GM19239 (cell line): ENCODE measurements at regions not wholly inside any gene's neighbourhood (a gene's known extent, or its start where the extent isn't known, plus 50 kb on each side); places are given as distances from the start of the nearest gene placed in this dataset.
A peak's percentile ranks its signal among the peaks of the same experiment; 100 is the strongest.

Experiments used
- DNase-seq: peaks from one replicate; pipeline ENCODE4 v3.0.0; 2011; ENCODE audit warnings: low spot score; ENCODE audit not compliant: insufficient read length
- FAIRE-seq: peaks from 2 replicates; lab custom pipeline; 2011; peaks lifted over from hg19 to GRCh38; lab: Jason Lieb, UNC

DNA sequence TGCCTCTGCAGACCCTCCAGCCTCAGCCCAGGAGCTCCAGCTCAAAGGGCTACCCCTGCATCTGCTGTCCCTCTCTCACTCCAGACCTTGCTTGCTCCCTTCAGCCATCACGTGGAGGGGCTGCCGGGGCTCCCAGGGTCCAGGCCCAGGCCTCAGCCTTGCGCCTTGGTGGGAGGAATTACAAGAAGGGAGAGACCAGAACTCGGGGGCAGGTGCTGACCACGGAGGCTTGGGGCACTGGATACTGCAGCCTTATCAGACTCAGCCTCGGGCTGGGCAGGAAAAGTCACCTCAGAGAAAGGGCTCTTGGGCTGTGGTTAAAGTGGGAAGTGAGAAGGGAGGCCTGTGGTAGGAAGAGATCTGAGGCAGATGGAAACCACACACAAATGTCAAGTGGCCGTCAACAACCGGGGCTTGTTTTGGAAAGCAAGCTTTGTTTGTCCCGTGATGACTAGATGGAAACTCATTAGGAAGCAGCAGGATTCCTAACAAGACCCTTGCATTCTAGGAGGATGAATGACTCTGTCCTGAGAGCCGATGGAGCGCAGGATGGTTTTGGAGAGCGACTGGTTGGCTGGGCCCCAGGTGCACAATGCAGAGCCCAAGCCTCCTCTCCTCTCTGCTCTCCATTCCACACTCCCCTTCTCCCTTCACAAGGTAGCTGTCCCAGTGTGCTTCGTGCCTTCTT lies 1321.7 kb downstream of the TBC1D22A start:
- DNase-seq = peak; percentile 78

DNA sequence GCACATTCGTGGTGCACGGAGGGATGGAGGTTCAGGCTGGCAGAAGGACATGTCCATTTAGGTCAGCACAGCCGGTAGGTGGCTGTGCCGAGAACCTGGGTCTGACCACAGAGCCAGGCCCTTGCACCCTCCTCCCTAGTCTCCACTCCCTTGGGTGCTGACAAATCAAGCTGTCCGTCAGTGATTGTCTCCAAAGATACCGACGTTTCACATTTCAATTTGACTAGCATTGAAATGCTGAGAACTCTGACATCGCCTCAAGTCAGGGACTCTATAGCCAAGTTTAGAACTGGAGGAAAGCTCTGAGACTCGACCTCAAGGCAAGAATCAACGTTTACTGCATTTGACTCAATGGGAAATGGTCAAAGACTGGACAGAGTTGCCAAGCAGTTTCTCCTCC lies 1321.1 kb downstream of the TBC1D22A start:
- FAIRE-seq = no peak

More for the DNA sequence above, 1321.7 kb downstream of the TBC1D22A start:
- FAIRE-seq = peak; percentile 98

DNA sequence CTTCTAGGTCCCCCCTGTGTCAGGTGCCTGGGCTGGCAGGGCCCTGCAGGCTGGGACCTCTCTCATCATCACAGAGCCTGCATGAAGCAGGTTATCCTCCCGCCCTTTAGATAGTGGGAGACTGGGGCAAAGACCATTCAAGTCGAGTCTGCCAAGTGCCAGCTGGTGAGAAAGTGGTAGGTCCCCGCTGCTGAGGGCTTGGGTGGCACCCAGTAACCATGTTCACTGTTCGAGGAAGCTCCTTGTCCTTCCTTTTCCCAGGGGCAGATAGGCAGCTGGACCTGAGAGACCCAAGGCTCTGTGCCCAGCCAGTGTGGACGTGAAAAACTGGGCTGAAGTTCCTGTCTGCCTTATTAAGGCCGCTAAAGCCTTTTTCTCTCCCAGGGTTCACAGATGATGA lies 1319.8 kb downstream of the TBC1D22A start:
- no peak for DNase-seq
- FAIRE-seq = no peak

More for the DNA sequence above, 1321.1 kb downstream of the TBC1D22A start:
- DNase-seq = no peak

DNA sequence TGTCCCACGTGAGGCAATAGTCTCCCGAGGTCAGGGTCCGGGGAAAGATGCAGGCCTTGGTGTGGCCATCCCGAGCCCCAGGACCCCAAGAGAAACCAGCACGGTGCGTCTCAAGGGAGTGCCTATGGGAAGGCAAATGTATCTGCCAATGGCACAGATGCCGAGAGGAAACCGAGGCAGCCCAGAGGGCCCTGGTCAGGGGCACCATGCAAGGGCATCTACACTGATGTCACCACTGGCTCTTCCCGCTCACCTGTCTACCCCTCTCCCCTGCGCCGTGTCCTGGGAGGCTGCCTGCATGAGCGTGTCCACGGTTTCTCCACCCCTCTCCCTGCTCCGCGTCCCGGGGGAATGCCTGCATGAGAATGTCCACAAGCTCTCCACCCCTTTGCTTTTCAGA lies 1318.8 kb downstream of the TBC1D22A start:
- FAIRE-seq (no peak), DNase-seq (no peak)

- no peak for FAIRE-seq
- no peak for DNase-seq
These were observed 1318.1 kb downstream of the TBC1D22A start for GRCh38 chr22:48080316-48081165.

DNA sequence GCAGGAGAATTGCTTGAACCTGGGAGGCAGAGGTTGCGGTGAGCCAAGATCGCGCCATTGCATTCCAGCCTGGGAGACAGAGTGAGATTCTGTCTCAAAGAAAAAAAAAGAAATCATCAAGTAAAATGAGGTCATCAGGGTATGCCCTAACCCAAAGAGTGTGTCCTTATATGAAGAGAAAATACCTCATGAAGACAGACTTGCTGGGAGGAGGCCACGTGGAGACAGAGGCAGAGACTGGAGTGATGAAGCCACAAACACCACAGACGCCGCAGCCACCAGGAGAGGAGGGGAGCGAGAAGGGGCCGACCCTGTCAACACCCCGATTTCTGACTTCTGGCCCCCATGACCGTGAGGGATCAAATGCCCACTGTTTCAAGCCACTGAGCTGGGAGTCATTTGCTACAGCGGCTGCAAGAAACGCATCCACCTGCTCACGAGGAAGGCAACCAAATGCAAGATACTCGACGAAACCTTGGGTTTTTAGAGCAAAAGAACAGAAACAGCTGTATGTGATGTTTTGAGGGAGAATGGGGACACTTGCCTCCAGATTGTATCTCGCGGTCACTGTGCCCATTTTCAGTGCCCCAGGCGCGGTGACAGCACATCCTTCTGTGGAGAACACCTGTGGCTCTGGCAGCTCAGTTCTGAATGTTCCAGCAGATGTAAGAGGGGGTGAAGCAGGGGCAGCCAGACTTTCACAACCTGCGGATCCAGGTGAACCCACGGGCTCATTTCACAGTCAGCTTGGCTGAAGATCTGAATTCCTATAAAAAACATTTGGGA lies 1317.2 kb downstream of the TBC1D22A start:
- DNase-seq (no peak), FAIRE-seq (no peak)

- no peak for DNase-seq
- FAIRE-seq = no peak
These were observed 1316.4 kb downstream of the TBC1D22A start for GRCh38 chr22:48078825-48079224.

- DNase-seq (no peak), FAIRE-seq (no peak)
These were observed 1315.2 kb downstream of the TBC1D22A start for GRCh38 chr22:48077699-48078098.

DNA sequence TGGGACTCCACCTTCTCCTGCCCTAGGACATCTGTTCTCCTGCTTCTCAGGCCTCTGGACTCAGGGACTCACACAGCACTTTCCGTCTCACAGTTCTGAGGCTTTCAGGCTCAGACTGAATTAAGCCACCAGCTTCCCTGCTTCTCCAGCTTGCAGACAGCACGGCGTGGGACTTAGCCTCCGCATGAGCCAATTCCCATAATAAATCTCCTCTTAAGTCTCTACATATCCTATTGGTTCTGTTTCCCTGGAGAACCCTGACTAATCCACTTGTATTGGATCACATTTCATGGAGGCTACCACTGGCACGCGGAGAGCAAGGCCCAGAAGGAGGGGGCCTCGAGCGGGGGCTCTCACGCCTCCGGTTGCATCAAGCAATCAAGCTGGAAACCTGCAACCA lies 1313.6 kb downstream of the TBC1D22A start:
- FAIRE-seq (no peak), DNase-seq (no peak)

- no peak for FAIRE-seq
- DNase-seq = no peak
These were observed 1313.2 kb downstream of the TBC1D22A start for GRCh38 chr22:48075604-48076003.

DNA sequence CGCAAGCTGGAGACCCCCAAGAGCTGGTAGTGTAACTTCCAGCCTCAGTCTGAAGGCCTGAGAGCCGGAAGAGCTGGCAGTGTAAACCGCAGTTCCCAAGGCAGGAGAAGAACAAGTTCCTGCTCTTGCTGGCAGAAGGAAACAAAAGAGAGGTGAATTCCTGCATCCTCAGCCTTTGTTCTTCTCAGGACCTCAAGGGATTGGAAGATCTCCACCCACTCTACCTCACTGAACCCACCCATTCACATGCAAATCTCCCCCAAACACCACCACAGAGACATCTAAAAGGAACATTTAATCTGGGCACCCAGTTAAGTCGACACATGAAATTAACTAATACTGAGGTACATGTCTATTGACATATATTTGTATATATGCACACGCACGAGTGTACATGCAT lies 1310.3 kb downstream of the TBC1D22A start:
- DNase-seq = no peak
- no peak for FAIRE-seq

DNA sequence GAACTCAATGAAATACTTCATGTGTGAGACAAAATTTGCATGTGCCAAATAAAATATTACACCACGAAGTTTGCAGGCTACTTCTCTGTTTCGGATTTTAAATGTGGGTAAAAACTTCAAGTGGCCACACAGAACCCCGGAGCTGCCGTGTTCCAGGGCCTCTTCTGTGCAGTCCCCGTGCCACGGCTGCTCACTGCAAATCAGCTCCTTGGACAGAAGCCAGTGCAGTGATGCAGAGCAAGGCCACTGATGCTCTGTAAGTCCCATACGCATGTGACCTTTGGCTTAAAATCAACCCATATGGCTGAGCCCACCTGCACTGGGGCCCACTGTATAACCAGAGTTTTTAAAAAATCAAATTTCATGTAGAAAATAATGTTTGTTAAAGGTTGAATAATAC lies 1309.4 kb downstream of the TBC1D22A start:
- FAIRE-seq = peak; percentile 26
- no peak for DNase-seq

GRCh38 chr22:48071305-48071704 lies 1308.9 kb downstream of the TBC1D22A start:
- no peak for FAIRE-seq
- DNase-seq = no peak

GRCh38 chr22:48070760-48071159 lies 1308.3 kb downstream of the TBC1D22A start:
- DNase-seq = no peak
- FAIRE-seq = no peak

DNA sequence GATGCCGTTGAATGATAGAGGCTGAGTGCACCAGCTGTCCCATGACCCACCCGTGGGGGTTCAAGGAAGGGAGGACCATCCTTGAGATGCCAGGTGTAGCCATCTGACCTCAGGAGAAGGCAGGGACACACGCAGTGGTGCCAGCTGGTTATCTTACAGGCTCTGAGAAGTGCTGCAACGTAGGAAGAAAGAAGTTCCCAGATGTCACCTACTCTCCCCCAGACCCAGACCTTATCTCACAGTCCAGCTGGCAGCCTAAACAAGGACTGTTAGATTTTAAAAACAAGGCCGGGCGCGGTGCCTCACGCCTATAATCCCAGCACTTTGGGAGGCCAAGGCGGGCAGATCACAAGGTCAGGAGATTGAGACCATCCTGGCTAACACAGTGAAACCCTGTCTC lies 1307.6 kb downstream of the TBC1D22A start:
- DNase-seq (no peak), FAIRE-seq (no peak)

DNA sequence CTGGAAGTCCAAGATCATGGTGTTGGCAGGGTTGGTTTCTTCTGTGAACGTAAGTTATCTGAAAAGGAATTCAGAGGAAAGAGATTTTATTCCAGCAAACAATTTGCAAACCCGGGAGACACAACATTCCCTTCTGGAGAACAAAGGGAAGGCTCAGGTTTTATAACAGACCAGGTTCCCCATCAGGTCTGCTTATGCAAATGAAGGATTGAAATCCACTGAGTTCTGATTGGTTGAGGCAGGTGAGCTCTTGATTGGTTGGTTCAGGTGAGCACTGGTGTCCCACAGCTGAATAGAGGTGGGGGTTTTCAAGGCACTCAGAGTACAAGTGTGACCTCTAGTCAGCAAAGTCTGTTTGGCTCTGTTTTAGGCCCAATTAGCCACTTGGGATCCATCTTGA lies 1306.8 kb downstream of the TBC1D22A start:
- FAIRE-seq (no peak), DNase-seq (no peak)

DNA sequence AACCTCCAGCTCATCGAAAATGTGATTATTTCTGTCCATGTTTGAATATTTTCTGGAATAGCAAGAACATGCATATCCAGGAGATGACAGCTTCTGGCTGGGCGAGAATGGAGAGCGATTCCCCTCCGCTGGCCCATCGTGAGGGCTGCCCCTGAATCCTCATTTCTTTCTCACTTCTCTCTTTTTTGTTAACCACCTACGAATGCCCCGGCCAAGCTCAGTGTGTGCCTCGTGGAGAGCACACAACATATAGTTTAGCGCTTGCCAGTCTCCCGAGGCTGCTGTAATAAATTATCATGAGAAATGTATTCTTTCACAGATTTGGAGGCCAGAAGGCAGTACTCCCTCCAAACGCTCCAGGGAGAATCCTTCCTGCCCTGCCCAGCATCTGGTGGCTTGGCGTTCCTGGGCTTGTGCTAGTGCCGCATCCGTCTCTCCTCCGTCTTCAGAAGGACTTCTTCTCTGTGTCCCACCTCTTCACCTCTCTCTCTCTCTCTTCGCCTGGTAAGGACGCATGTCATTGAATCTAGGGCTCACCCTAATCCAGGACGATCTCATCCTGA lies 1306.0 kb downstream of the TBC1D22A start:
- FAIRE-seq (no peak), DNase-seq (no peak)

DNA sequence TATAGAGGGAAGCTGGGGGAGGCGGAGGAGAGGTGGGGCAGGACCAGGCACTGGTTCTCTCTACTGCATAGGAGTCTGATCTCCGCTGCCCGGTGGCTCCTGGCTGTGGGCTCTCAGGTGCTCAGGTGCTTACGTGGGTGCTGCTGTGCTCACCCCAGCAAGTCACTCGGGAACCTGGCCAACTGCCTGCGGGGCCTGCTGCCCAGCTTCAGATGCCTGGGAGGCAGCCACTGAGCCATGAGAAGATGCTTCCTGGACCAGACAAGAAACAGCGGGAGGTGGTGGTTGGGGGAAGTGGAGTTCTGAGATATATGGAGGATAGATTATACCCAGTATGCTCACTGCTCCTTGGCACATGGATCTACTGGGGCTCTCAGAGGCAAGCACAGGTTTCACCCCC lies 1303.4 kb downstream of the TBC1D22A start:
- FAIRE-seq (no peak), DNase-seq (no peak)

- FAIRE-seq = no peak
- DNase-seq = no peak
These were observed 1299.3 kb downstream of the TBC1D22A start for GRCh38 chr22:48061726-48062125.

GRCh38 chr22:48060266-48060665 lies 1297.8 kb downstream of the TBC1D22A start:
- FAIRE-seq (no peak), DNase-seq (no peak)
